ENCODE measurements at regions not wholly inside any gene's neighbourhood (a gene's known extent, or its start where the extent isn't known, plus 50 kb on each side); places are given as distances from the start of the nearest gene placed in this dataset.

DNA sequence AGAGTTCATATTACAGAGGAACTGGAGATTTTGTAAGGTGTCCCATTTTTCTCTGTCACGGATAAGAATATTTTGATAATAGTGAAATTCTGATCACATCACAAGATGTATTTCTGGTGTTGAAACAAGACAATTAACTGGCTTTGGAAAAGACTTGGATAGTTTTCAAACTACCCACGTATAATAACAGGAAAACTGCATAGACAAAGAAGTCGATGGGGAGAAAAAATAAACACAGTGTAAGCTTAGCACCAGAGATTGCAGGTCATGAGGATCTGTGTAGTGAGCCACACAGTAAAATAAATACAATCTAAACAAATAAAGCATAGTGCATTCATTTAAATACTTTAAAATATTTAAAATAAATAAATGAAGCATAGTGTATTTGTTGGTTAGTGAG, 452.3 kb upstream of the ADAMTS5 start:
- no peak for DNase-seq
- Mint-ChIP-seq H3K4me3 (no peak overlapping the region), H3K27ac (peak overlapping the region; percentile 56), H3K9me3 (peaks cover 5% of the 10 kb centered on the region), H3K36me3 (ENCODE audit: low read depth) (no peaks in the 10 kb centered on the region), H3K27me3 (ENCODE audit: low read depth, poor library complexity) (peaks cover 4% of the 10 kb centered on the region), H3K4me1 (no peaks in the 10 kb centered on the region)
- TF ChIP-seq, protein P1, sequence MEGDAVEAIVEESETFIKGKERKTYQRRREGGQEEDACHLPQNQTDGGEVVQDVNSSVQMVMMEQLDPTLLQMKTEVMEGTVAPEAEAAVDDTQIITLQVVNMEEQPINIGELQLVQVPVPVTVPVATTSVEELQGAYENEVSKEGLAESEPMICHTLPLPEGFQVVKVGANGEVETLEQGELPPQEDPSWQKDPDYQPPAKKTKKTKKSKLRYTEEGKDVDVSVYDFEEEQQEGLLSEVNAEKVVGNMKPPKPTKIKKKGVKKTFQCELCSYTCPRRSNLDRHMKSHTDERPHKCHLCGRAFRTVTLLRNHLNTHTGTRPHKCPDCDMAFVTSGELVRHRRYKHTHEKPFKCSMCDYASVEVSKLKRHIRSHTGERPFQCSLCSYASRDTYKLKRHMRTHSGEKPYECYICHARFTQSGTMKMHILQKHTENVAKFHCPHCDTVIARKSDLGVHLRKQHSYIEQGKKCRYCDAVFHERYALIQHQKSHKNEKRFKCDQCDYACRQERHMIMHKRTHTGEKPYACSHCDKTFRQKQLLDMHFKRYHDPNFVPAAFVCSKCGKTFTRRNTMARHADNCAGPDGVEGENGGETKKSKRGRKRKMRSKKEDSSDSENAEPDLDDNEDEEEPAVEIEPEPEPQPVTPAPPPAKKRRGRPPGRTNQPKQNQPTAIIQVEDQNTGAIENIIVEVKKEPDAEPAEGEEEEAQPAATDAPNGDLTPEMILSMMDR (IDR thresholded peaks at IDR 0.05) = no peak

DNA sequence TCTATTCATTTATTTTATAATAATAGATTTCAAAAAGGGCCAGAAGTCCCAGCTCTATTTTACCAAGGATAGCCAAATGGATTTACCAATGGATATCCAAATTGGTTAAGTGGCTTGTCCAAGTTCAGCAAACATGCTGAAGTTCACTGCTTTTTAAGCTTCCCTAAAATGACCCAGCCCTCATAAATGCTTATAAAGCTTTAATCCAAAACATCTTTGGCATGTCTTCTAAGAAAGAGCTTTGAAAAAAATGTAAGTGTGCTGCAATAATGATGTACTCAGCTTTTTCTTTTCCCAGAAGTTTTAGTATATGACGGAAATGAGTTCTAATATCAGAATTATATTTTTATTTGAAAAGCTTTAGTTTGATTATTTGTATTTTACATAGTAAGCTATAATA, 451.5 kb upstream of the ADAMTS5 start:
- no peaks in the 10 kb centered on the region for H3K36me3 Mint-ChIP-seq (ENCODE audit: low read depth)
- TF ChIP-seq, protein P1 (IDR thresholded peaks at IDR 0.05) = no peak
- H3K27me3 Mint-ChIP-seq (ENCODE audit: low read depth, poor library complexity) = peaks cover 4% of the 10 kb centered on the region
- H3K27ac Mint-ChIP-seq = no peak overlapping the region
- H3K9me3 Mint-ChIP-seq = peaks cover 5% of the 10 kb centered on the region
- no peak for DNase-seq
- H3K4me3 Mint-ChIP-seq = no peak overlapping the region
- H3K4me1 Mint-ChIP-seq = no peaks in the 10 kb centered on the region

DNA sequence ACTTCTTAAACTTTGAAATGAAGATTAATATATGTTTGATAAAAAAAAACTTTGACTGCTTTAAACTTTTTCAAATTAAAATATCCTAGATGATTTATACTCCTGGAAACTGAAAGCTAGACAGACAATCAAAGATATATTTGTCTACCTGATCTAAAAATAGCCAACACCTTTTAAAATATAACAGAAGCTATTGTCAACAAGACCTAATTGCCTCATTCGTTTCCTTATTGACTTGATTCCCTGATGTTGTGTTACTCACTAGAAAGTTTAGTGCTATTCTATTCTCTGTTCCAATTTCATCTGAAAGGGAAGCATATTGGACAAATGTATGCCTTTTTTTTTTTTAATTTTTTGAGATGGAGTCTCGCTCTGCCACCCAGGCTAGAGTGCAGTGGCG, 445.6 kb upstream of the ADAMTS5 start:
- no peak overlapping the region for H3K4me3 Mint-ChIP-seq
- no peaks in the 10 kb centered on the region for H3K27me3 Mint-ChIP-seq (ENCODE audit: low read depth, poor library complexity)
- H3K36me3 Mint-ChIP-seq (ENCODE audit: low read depth) = no peaks in the 10 kb centered on the region
- no peaks in the 10 kb centered on the region for H3K4me1 Mint-ChIP-seq
- TF ChIP-seq, protein P1 (IDR thresholded peaks at IDR 0.05) = no peak
- H3K9me3 Mint-ChIP-seq = peaks cover 5% of the 10 kb centered on the region
- H3K27ac Mint-ChIP-seq = no peak overlapping the region
- DNase-seq = no peak

DNA sequence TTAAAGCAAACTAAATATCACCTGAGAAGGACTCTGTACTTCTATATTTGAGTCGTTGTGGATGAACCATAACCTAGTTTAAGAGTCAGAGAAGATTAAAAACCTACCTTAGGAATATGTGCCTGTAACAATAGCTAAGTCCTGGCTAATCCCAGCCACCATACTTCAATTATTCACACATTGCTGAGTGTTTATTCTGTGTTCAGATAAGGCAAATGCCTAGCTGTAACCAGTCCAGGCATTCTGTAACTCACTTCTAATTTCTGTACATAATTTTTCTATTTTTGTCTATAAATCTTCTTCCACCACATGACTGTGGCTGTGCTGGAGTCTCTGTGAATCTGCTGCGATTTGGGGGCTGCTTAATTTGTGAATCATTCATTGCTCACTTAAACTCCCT, 441.9 kb upstream of the ADAMTS5 start:
- H3K27me3 Mint-ChIP-seq (ENCODE audit: low read depth, poor library complexity) = no peaks in the 10 kb centered on the region
- TF ChIP-seq, protein P1 (IDR thresholded peaks at IDR 0.05) = no peak
- no peaks in the 10 kb centered on the region for H3K9me3 Mint-ChIP-seq
- no peak overlapping the region for H3K27ac Mint-ChIP-seq
- no peaks in the 10 kb centered on the region for H3K4me1 Mint-ChIP-seq
- no peak overlapping the region for H3K4me3 Mint-ChIP-seq
- no peak for DNase-seq
- no peaks in the 10 kb centered on the region for H3K36me3 Mint-ChIP-seq (ENCODE audit: low read depth)

DNA sequence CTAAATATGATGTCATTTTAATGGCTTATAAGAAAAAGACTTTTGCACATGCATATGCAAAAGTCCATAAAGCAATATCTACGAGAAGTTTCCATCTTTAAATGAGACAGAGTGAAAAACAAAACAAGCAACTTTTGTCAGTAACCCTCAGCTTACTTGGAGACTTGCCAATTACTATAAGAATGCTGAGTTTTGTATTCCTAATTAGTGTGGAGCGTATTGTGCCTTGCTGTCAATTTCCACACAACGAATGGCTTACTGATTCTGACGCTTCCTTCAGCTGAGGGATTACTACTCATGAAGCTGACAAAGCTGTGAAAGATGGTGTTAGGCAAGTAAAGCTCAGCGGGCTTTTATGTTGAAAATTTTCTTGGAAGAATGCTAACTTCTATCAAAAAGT, 440.4 kb upstream of the ADAMTS5 start:
- Mint-ChIP-seq H3K27me3 (ENCODE audit: low read depth, poor library complexity) (no peaks in the 10 kb centered on the region), H3K9me3 (no peaks in the 10 kb centered on the region), H3K27ac (no peak overlapping the region), H3K4me1 (no peaks in the 10 kb centered on the region), H3K4me3 (no peak overlapping the region), H3K36me3 (ENCODE audit: low read depth) (no peaks in the 10 kb centered on the region)
- no peak for DNase-seq
- TF ChIP-seq, protein P1 (IDR thresholded peaks at IDR 0.05) = no peak

DNA sequence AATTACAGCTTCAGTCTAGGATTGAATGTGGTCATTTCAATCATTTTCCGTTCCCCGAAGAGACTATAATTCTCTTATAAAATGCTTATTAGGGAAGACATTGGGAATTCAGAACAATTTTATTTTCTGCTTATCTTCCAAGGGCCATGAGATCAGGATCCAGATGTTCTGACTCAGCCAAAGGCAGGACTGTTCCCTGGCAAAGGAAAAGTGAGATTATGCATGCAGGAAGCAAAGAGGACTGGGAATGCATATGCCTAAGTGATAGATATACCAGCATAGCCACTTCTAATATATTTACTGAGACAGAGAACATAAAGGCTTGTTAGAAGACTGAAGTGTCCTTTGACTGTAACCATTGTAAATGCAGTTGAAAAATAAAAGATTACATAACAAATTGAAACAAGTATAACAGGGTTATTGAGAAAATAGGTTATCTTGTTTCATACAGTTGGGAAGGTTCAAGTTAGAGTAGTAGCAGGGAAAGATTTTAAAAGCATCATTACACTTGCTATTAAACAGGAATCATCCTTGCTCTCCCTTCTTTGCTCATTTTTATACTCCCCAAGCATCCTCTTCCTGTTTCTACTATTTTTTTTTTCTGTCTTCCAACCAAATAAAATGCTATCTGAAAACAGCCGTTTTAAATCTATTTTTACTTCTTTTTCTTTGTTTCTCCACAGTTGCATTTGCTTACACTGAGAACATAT, 439.6 kb upstream of the ADAMTS5 start:
- Mint-ChIP-seq H3K27ac (no peak overlapping the region), H3K27me3 (ENCODE audit: low read depth, poor library complexity) (no peaks in the 10 kb centered on the region), H3K4me1 (no peaks in the 10 kb centered on the region), H3K9me3 (no peaks in the 10 kb centered on the region), H3K36me3 (ENCODE audit: low read depth) (no peaks in the 10 kb centered on the region), H3K4me3 (no peak overlapping the region)
- TF ChIP-seq, protein P1 (IDR thresholded peaks at IDR 0.05) = no peak
- DNase-seq = no peak

Data from nephron progenitor cell (in vitro differentiated cells).